DOHH2 (cell line): ENCODE measurements at regions not wholly inside any gene's neighbourhood (a gene's known extent, or its start where the extent isn't known, plus 50 kb on each side); places are given as distances from the start of the nearest gene placed in this dataset.

ENCODE experiments used
- EZH2phosphoT487 ChIP-seq: fragments of 200-600 bp; sonication (generic); IDR thresholded peaks from 2 replicates; pipeline ENCODE4 v1.6.1; 2017; ENCODE audit warnings: borderline replicate concordance, mild to moderate bottlenecking, antibody characterized with exemption, low read length, moderate library complexity, mixed read lengths
- TF ChIP-seq, protein P1 (sequence below): fragments of 200-600 bp; sonication (generic); IDR thresholded peaks from one replicate; pipeline ENCODE4 v1.5.1; 2014; ENCODE audit warnings: antibody characterized with exemption, mild to moderate bottlenecking, low read depth, low read length; ENCODE audit not compliant: poor library complexity, severe bottlenecking

DNA sequence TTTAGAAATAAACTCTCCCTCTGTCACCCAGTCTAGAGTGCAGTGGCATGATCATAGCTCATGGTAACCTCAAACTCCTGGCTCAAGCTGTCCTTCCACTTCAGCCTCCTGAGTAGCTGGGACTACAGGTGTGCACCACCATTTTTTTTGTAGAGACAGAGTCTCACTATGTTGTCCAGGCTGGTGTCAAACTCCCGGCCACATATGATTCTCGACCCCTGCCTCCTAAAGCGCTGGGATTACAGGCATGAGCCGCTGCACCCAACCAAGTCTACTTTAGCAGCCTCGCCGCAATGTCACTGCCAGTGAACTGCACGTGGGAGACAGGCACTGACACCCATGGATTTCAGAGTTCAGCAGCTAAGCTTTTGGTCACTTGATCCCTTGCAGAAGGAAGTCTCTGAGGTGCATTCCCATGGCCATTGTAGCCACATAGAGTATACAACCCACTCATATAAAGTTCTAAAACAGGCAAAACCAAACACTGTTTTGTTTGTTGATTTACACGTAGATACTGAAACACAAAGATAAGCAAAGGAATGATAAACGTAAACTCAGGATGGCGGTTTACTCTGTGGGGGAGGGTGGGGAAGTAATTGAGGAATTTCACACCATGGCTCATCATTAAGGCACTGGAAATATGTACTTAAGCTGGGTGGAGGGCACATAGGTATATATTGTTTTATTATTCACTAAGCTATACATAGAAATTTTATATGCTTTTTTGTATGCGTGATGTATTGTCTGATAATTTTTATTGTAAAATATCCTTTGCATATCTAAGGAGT is 115.0 kb downstream of the MEX3B start:
- TF ChIP-seq, protein P1, sequence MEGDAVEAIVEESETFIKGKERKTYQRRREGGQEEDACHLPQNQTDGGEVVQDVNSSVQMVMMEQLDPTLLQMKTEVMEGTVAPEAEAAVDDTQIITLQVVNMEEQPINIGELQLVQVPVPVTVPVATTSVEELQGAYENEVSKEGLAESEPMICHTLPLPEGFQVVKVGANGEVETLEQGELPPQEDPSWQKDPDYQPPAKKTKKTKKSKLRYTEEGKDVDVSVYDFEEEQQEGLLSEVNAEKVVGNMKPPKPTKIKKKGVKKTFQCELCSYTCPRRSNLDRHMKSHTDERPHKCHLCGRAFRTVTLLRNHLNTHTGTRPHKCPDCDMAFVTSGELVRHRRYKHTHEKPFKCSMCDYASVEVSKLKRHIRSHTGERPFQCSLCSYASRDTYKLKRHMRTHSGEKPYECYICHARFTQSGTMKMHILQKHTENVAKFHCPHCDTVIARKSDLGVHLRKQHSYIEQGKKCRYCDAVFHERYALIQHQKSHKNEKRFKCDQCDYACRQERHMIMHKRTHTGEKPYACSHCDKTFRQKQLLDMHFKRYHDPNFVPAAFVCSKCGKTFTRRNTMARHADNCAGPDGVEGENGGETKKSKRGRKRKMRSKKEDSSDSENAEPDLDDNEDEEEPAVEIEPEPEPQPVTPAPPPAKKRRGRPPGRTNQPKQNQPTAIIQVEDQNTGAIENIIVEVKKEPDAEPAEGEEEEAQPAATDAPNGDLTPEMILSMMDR: no peak
- TF ChIP-seq EZH2phosphoT487: no peak
